ENCODE measurements at regions not wholly inside any gene's neighbourhood (a gene's known extent, or its start where the extent isn't known, plus 50 kb on each side); places are given as distances from the start of the nearest gene placed in this dataset.

GRCh38 chr3:72492240-72492639 is 356.0 kb downstream of the SHQ1 start:
- Mint-ChIP-seq H3K4me3 (no peak overlapping the region), H3K27ac (no peak overlapping the region), H3K4me1 (peaks cover 24% of the 10 kb centered on the region), H3K36me3 (ENCODE audit: low read depth) (no peaks in the 10 kb centered on the region), H3K27me3 (ENCODE audit: insufficient read depth, low read depth, poor library complexity) (peaks cover 18% of the 10 kb centered on the region), H3K9me3 (0 out of 3 replicates have a peak, but pooled peaks cover 6% of the 10 kb centered on the region)
- Histone ChIP-seq H3K4me1 (ENCODE audit: insufficient read depth) (peaks cover 17% of the 10 kb centered on the region), H3K4me2 (no peak overlapping the region), H3K27me3 (ENCODE audit: insufficient read depth) (no peaks in the 10 kb centered on the region), H2AFZ (0 out of 2 replicates have a peak overlapping the region, but pooled peaks have one; percentile 18), H3K27ac (ENCODE audit: low read depth) (no peak overlapping the region), H4K20me1 (replicated peaks; ENCODE audit: insufficient read depth) (no peaks in the 10 kb centered on the region), H3K9me2 (ENCODE audit: insufficient read depth) (peaks cover 4% of the 10 kb centered on the region; the same call in 1 of the 2 replicates), H3F3A (replicated peaks; ENCODE audit: low read depth) (no peaks in the 10 kb centered on the region), H3K79me2 (replicated peaks; ENCODE audit: insufficient read depth) (no peaks in the 10 kb centered on the region), H3K36me3 (ENCODE audit: insufficient read depth) (no peaks in the 10 kb centered on the region), H3K4me3 (no peak overlapping the region)
- no peak for DNase-seq (ENCODE audit: low spot score)
- no peak for ATAC-seq
- TF ChIP-seq ETS1 (IDR thresholded peaks at IDR 0.05) = no peak
- no peak for TF ChIP-seq POLR2AphosphoS5 (IDR thresholded peaks at IDR 0.05; ENCODE audit: low read depth)
- TF ChIP-seq JUNB (IDR thresholded peaks at IDR 0.05; ENCODE audit: unreplicated experiment) = no peak
- no peak for TF ChIP-seq ZNF114 (CRISPR knock-in tag; IDR thresholded peaks at IDR 0.05)
- TF ChIP-seq EZH2phosphoT487 (IDR thresholded peaks at IDR 0.05; ENCODE audit: unreplicated experiment) = no peak
- no peak for TF ChIP-seq ZNF331 (CRISPR knock-in tag; IDR thresholded peaks at IDR 0.05; ENCODE audit: low read depth)
- no peak for TF ChIP-seq REST (IDR thresholded peaks at IDR 0.05; ENCODE audit: unreplicated experiment)
- TF ChIP-seq CREB1 (CRISPR knock-in tag; IDR thresholded peaks at IDR 0.05; ENCODE audit: low read depth) = no peak

- ATAC-seq (peak; percentile 72), DNase-seq (ENCODE audit: low spot score) (peak; percentile 63)
- H3F3A ChIP-seq (replicated peaks; ENCODE audit: low read depth) = no peaks in the 10 kb centered on the region
- H3K4me3 ChIP-seq = no peak overlapping the region
- Mint-ChIP-seq H3K4me1 (peaks cover 30% of the 10 kb centered on the region), H3K36me3 (ENCODE audit: low read depth) (no peaks in the 10 kb centered on the region), H3K27ac (no peak overlapping the region), H3K27me3 (ENCODE audit: insufficient read depth, low read depth, poor library complexity) (peaks cover 18% of the 10 kb centered on the region), H3K4me3 (no peak overlapping the region), H3K9me3 (0 out of 3 replicates have a peak, but pooled peaks cover 6% of the 10 kb centered on the region)
- H3K27me3 ChIP-seq (ENCODE audit: insufficient read depth) = no peaks in the 10 kb centered on the region
- H3K9me2 ChIP-seq (ENCODE audit: insufficient read depth) = no peaks in the 10 kb centered on the region
- H3K27ac ChIP-seq (ENCODE audit: low read depth) = no peak overlapping the region
- TF ChIP-seq STAT1 (IDR thresholded peaks at IDR 0.05; ENCODE audit: unreplicated experiment) (no peak), REST (IDR thresholded peaks at IDR 0.05; ENCODE audit: unreplicated experiment) (no peak), ZNF331 (CRISPR knock-in tag; IDR thresholded peaks at IDR 0.05; ENCODE audit: low read depth) (no peak), ETS1 (IDR thresholded peaks at IDR 0.05) (no peak), CREB1 (CRISPR knock-in tag; IDR thresholded peaks at IDR 0.05; ENCODE audit: low read depth) (no peak), EZH2phosphoT487 (IDR thresholded peaks at IDR 0.05; ENCODE audit: unreplicated experiment) (no peak), JUNB (IDR thresholded peaks at IDR 0.05; ENCODE audit: unreplicated experiment) (no peak), POLR2AphosphoS5 (IDR thresholded peaks at IDR 0.05; ENCODE audit: low read depth) (no peak), NANOG (IDR thresholded peaks at IDR 0.05; ENCODE audit: borderline replicate concordance) (no peak)
- H3K4me2 ChIP-seq = peak overlapping the region; percentile 7; the same call in 1 of the 2 replicates
- H4K20me1 ChIP-seq (replicated peaks; ENCODE audit: insufficient read depth) = no peaks in the 10 kb centered on the region
- H3K79me2 ChIP-seq (replicated peaks; ENCODE audit: insufficient read depth) = no peaks in the 10 kb centered on the region
- H2AFZ ChIP-seq = peak overlapping the region; percentile 11; the same call in 1 of the 2 replicates
- peaks cover 17% of the 10 kb centered on the region for H3K4me1 ChIP-seq (ENCODE audit: insufficient read depth)
- H3K36me3 ChIP-seq (ENCODE audit: insufficient read depth) = no peaks in the 10 kb centered on the region
Measured at GRCh38 chr3:72490688-72491435, 357.4 kb downstream of the SHQ1 start.
